Nephron (organoid): ENCODE measurements at regions not wholly inside any gene's neighbourhood (a gene's known extent, or its start where the extent isn't known, plus 50 kb on each side); places are given as distances from the start of the nearest gene placed in this dataset.

Experiments used
- H3K27ac Mint-ChIP-seq, 3 experiments: 2 replicates each; pipeline ENCODE4 v1.8.0; 2020; ENCODE audit warnings: mixed read lengths in 3 of 3, mild to moderate bottlenecking in 2 of 3, moderate library complexity in 1 of 3
- H3K27me3 Mint-ChIP-seq: 2 replicates; pipeline ENCODE4 v1.8.0; 2021; ENCODE audit warnings: low read depth, mild to moderate bottlenecking, moderate library complexity, mixed read lengths
- H3K36me3 Mint-ChIP-seq: 2 replicates; pipeline ENCODE4 v1.8.0; 2020; ENCODE audit warnings: low read depth, mixed read lengths
- H3K4me1 Mint-ChIP-seq: 2 replicates; pipeline ENCODE4 v1.8.0; 2020; ENCODE audit warnings: mixed read lengths
- H3K4me3 Mint-ChIP-seq, 3 experiments: 2 replicates each; pipeline ENCODE4 v1.8.0; 2020; ENCODE audit warnings: mild to moderate bottlenecking in 3 of 3, mixed read lengths in 3 of 3, moderate library complexity in 2 of 3
- H3K9me3 Mint-ChIP-seq: 2 replicates; pipeline ENCODE4 v1.8.0; 2020; ENCODE audit warnings: mixed read lengths
- CTCF ChIP-seq, 3 experiments: fragments of 200-600 bp; sonication (generic); IDR thresholded peaks; one replicate each; pipeline ENCODE4 v1.5.0; 2021; ENCODE audit warnings: antibody characterized with exemption in 3 of 3; ENCODE audit not compliant: unreplicated experiment in 3 of 3

DNA sequence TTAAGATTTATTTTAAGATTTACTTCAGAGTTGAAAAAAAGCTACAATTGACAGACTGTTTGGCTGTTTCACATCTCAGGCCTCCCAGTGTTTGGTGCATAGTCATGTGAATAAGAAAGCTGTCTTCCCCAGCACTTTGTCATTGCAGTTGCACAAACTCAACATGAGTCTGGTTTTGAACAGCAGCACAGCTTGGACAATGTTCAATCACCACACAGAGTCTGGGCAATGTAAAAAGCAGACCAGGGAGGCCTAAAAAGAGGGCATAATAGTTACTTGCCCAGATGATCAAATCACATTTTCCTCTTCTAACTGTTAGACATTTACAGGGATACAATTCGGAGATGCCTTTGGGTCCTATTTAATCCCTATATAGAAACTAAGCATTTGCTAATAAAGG, 1055.0 kb downstream of the RPA4 start:
- no peaks in the 10 kb centered on the region for H3K9me3 Mint-ChIP-seq
- H3K27me3 Mint-ChIP-seq, result no peaks in the 10 kb centered on the region
- no peaks in the 10 kb centered on the region for H3K36me3 Mint-ChIP-seq
- no peak overlapping the region for H3K4me3 Mint-ChIP-seq
- TF ChIP-seq CTCF (IDR thresholded peaks at IDR 0.05; ENCODE audit: unreplicated experiment in 3 of 3), result no peak
- H3K27ac Mint-ChIP-seq, result no peak overlapping the region
- H3K4me1 Mint-ChIP-seq, result peaks cover 4% of the 10 kb centered on the region

GRCh38 chrX:97968376-97969163, 1084.9 kb downstream of the RPA4 start:
- H3K36me3 Mint-ChIP-seq, result no peaks in the 10 kb centered on the region
- TF ChIP-seq CTCF (IDR thresholded peaks at IDR 0.05; ENCODE audit: unreplicated experiment in 3 of 3), result no peak
- H3K4me3 Mint-ChIP-seq, result no peak overlapping the region
- H3K27ac Mint-ChIP-seq, result no peak overlapping the region
- peaks cover 6% of the 10 kb centered on the region for H3K4me1 Mint-ChIP-seq
- H3K27me3 Mint-ChIP-seq, result no peaks in the 10 kb centered on the region
- peaks cover 3% of the 10 kb centered on the region for H3K9me3 Mint-ChIP-seq

DNA sequence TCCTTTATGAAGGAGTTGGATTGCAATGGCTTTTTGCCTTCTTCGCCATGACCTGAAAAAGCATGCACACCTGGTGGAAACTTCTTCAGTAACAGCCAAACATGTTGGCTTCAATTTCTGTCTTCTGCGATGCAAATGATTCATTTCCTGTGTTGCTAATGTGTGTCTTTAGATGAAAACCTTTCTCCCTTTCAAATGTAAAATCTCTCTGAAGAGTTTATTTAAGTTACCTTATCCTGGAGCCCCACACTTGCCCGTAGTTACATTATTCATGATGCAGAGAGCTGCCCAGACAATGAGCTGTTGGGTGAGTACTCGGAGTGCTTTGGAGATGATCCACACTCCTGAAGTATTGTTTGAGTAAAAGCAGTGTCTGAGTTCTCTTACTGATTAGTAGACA, 1100.9 kb downstream of the RPA4 start:
- Mint-ChIP-seq H3K27ac (no peak overlapping the region), H3K4me3 (no peak overlapping the region), H3K9me3 (no peaks in the 10 kb centered on the region), H3K4me1 (peaks cover 5% of the 10 kb centered on the region), H3K36me3 (no peaks in the 10 kb centered on the region), H3K27me3 (no peaks in the 10 kb centered on the region)
- no peak for TF ChIP-seq CTCF (IDR thresholded peaks at IDR 0.05; ENCODE audit: unreplicated experiment in 3 of 3)

DNA sequence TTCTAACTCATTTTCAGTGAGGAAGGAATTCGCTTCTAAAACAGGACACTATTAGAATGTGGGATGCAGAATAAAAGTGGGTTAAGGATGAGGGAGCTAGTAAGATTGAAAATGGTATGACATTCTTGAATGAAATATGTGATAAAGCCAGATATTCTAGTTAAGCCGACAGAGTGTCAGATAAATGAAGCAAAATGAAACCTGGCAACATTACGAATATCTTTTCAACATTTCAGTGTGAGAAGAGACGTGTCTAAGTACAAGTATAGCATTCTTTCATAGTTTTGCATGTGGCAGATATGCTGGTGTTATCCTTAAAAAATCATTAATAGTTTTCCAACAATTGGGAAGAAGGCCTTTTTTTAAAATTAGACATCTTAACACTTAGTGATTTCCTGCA, 1101.4 kb downstream of the RPA4 start:
- H3K9me3 Mint-ChIP-seq, result peaks cover under 1% of the 10 kb centered on the region
- H3K27me3 Mint-ChIP-seq, result no peaks in the 10 kb centered on the region
- peaks cover 5% of the 10 kb centered on the region for H3K4me1 Mint-ChIP-seq
- H3K36me3 Mint-ChIP-seq, result no peaks in the 10 kb centered on the region
- no peak overlapping the region for H3K4me3 Mint-ChIP-seq
- TF ChIP-seq CTCF (IDR thresholded peaks at IDR 0.05; ENCODE audit: unreplicated experiment in 3 of 3), result no peak
- no peak overlapping the region for H3K27ac Mint-ChIP-seq

DNA sequence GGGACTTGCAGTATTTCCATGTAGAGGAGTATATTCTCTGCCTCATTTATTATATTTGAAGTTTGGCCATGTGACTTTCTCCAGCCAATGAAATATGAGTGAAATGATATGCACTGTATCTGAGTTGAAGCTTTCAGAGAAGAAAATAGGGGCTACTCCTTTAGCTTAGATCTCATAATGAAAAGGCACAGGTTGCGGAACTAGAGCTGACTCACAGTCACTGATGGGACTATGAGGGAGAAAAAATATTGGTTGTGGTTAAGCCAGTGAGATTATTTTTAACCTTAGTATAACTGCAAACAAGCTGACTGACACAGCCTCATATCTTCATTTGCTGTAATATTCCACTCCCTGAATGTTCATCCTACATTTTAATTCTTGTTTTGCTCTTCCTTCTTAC, 1104.3 kb downstream of the RPA4 start:
- TF ChIP-seq CTCF (IDR thresholded peaks at IDR 0.05; ENCODE audit: unreplicated experiment in 3 of 3), result no peak
- no peaks in the 10 kb centered on the region for H3K36me3 Mint-ChIP-seq
- H3K4me3 Mint-ChIP-seq, result no peak overlapping the region
- no peak overlapping the region for H3K27ac Mint-ChIP-seq
- no peaks in the 10 kb centered on the region for H3K27me3 Mint-ChIP-seq
- peaks cover 12% of the 10 kb centered on the region for H3K9me3 Mint-ChIP-seq
- peaks cover 5% of the 10 kb centered on the region for H3K4me1 Mint-ChIP-seq

GRCh38 chrX:97995834-97996233, 1112.1 kb downstream of the RPA4 start:
- no peaks in the 10 kb centered on the region for H3K27me3 Mint-ChIP-seq
- no peak overlapping the region for H3K27ac Mint-ChIP-seq
- no peak for TF ChIP-seq CTCF (IDR thresholded peaks at IDR 0.05; ENCODE audit: unreplicated experiment in 3 of 3)
- H3K9me3 Mint-ChIP-seq, result peaks cover 9% of the 10 kb centered on the region
- no peaks in the 10 kb centered on the region for H3K36me3 Mint-ChIP-seq
- H3K4me3 Mint-ChIP-seq, result no peak overlapping the region
- no peaks in the 10 kb centered on the region for H3K4me1 Mint-ChIP-seq
